Heart right ventricle (tissue), 16 donors: ENCODE measurements at regions not wholly inside any gene's neighbourhood (a gene's known extent, or its start where the extent isn't known, plus 50 kb on each side); places are given as distances from the start of the nearest gene placed in this dataset.

Source experiments
- ATAC-seq, 8 donors: fragments of 200-7000 bp; cut with Tn5 transposase; one replicate each; pipeline ENCODE4 v1.9.1; 2020; ENCODE audit warnings: mild to moderate bottlenecking in 8 of 8, moderate library complexity in 8 of 8, moderate number of reproducible peaks in 1 of 8
- DNase-seq, 2 donors: peaks; one replicate each; pipeline ENCODE4 v3.0.0-alpha.2; 2020
- H3K27ac ChIP-seq, 10 donors: fragments of 200-600 bp; sonication (generic) in 2 of 10; one replicate each; pipeline versions ENCODE4 v1.5.0 to v1.8.0; 2020 to 2022; ENCODE audit warnings: mild to moderate bottlenecking in 3 of 10
- H3K27me3 ChIP-seq, 7 donors: fragments of 200-600 bp; one replicate each; pipeline ENCODE4 v1.8.0; 2021 to 2022; ENCODE audit warnings: mild to moderate bottlenecking in 2 of 7
- H3K36me3 ChIP-seq, 9 donors: fragments of 200-600 bp; sonication (generic) in 1 of 9; one replicate each; pipeline versions ENCODE4 v1.5.0 to v1.8.0; 2020 to 2022; ENCODE audit warnings: mild to moderate bottlenecking in 2 of 9
- H3K4me1 ChIP-seq, 9 donors: fragments of 200-600 bp; sonication (generic) in 1 of 9; one replicate each; pipeline versions ENCODE4 v1.5.0 to v1.8.0; 2020 to 2022; ENCODE audit warnings: mild to moderate bottlenecking in 4 of 9
- H3K4me3 ChIP-seq, 10 donors: fragments of 200-600 bp; sonication (generic) in 2 of 10; one replicate each; pipeline versions ENCODE4 v1.5.0 to v1.8.0; 2020 to 2022; ENCODE audit warnings: mild to moderate bottlenecking in 7 of 10, moderate library complexity in 2 of 10
- H3K9me3 ChIP-seq, 11 donors: fragments of 200-600 bp in 10 of 11; sonication (generic) in 2 of 11; one replicate each; pipeline versions ENCODE4 v1.5.0 to v1.8.0; 2013 to 2022; ENCODE audit warnings: mild to moderate bottlenecking in 2 of 11, control low read depth in 1 of 11, moderate library complexity in 1 of 11
- CTCF ChIP-seq, 9 donors: fragments of 200-600 bp; sonication (generic) in 2 of 9; IDR thresholded peaks; one replicate each; pipeline versions ENCODE4 v1.5.0 to v1.8.0; 2021 to 2022; ENCODE audit warnings: antibody characterized with exemption in 9 of 9, mild to moderate bottlenecking in 5 of 9, moderate library complexity in 1 of 9
- WGBS, 2 donors: extraction: QIAGEN DNeasy Blood & Tissue Kit; methylation state at CpG; one replicate each; pipeline ENCODE4 v1.1.7; 2013; ENCODE audit warnings: inconsistent platforms in 1 of 2; 5-methylcytosine and 5-hydroxymethylcytosine counted together
- intact Hi-C, 10 donors: fragments of 100-400 bp; cut with DNase I; formaldehyde crosslinking; loops; one replicate each; pipeline versions ENCODE4 v1.11.1 to v1.14.2; 2022
- donor health status: Arrhythmogenic right ventricular cardiomyopathy.
- donor health status: ischemic (EF 13 %, LVEDD 7.1; RV severe dilation, severe dysfunction).
- donor health status: healthy with polysubstance abuse.
- donor health status: DM: no; HTN: yes; CAD: no.
- donor health status: DM: no; HTN: no; CAD: no.
- donor health status: ischemic (EF 25% LVEDD 6.9; RV normal size, moderate dysfunction).
- donor health status: ischemic (EF 25% LVEDD 5.7; RV mildly dilated, moderate dysfunction).
- donor health status: healthy.
- donor health status: DM: yes; HTN: yes; CAD: no.
- donor health status: Ischemic cardiomyopathy.
- donor health status: ischemic (EF 35%, LVEDD 5.7; RV mildly dilated, moderate dysfunction).
- donor health status: nonischemic (EF 11% LVEDD 7.7; RV severe dilation, severe dysfunction).
- donor health status: DM: yes; HTN: yes; CAD: no.
- donor health status: PGD.
- donor health status: ischemic (EF 29% LVEDD 5.4; RV normal size, mild dysfunction).
- donor health status: nonischemic (EF 23%, LVEDD 6.1; RV moderate dilation, normal function).

- TF ChIP-seq CTCF (IDR thresholded peaks at IDR 0.05) = no peak
- intact Hi-C loops = no loop called here
- Histone ChIP-seq H3K27me3 (no peaks in the 10 kb centered on the region), H3K36me3 (no peaks in the 10 kb centered on the region), H3K9me3 (no peaks in the 10 kb centered on the region), H3K4me3 (no peak overlapping the region), H3K27ac (no peak overlapping the region), H3K4me1 (peaks cover 0 to under 1% (median 0%) of the 10 kb centered on the region in 9 donors)
- no peak for ATAC-seq
- WGBS, 2 donors = 94 to 96% methylated on average over 8 of the region's 8 CpGs
- no peak for DNase-seq
Observed at GRCh38 chr6:131362696-131363095, 210.3 kb upstream of the ARG1 start.

DNA sequence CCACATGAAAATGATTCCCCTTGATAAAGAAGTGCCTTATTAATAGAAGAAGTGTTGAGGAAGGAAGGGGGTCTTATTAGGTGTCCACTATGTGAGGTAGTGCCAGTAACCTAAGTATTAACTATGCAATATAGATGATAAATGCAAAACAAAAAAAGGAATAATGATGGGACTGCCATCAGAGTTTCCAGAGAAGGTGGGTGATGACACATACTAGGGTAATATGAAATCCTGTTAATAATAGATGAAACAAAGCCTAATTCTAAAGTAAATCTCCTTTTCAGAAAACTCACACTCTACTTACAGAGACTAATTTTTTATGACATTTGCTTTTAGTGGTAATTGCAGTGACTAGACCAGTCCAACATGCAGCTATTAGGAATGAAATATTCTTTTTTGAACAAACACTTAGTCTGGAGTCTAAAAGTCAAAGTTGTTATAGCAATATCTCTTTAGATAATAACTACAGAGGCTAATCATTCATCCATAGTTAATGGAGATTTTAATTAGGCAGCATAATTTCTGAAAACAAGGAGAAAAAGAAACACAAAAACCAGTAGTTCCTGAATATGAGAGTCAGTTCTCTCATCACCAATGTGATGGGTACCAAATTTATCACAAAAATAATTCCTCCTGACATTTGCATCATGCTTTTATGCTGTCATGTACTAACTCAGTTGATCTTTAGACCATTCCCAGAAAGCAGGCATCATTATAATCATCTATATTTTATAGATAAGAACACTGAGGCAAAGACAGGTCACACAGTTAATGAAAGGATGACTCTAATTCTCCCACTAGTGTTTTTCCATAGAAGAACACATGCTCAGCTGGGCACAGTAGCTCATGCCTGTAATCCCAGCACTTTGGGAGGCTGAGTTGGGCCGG lies 208.8 kb upstream of the ARG1 start:
- no peaks in the 10 kb centered on the region for H3K27me3 ChIP-seq
- no peaks in the 10 kb centered on the region for H3K36me3 ChIP-seq
- no peak for TF ChIP-seq CTCF (IDR thresholded peaks at IDR 0.05)
- DNase-seq (no peak), ATAC-seq (no peak)
- no peak overlapping the region for H3K27ac ChIP-seq
- intact Hi-C loops = no loop called here
- no peak overlapping the region for H3K4me3 ChIP-seq
- 83 to 90% methylated on average over 1 of the region's 1 CpG for WGBS, 2 donors
- H3K9me3 ChIP-seq = no peaks in the 10 kb centered on the region
- H3K4me1 ChIP-seq = peaks cover 0 to 14% (median 5%) of the 10 kb centered on the region in 9 donors

- no peak overlapping the region for H3K4me3 ChIP-seq
- intact Hi-C loops = no loop called here
- no peaks in the 10 kb centered on the region for H3K27me3 ChIP-seq
- TF ChIP-seq CTCF (IDR thresholded peaks at IDR 0.05) = no peak
- H3K36me3 ChIP-seq = no peaks in the 10 kb centered on the region
- peaks cover 0 to 16% (median 5%) of the 10 kb centered on the region in 9 donors for H3K4me1 ChIP-seq
- ATAC-seq (no peak), DNase-seq (no peak)
- peaks cover 0 to 7% (median 0%) of the 10 kb centered on the region in 11 donors for H3K9me3 ChIP-seq
- 63 to 75% methylated on average over 2 of the region's 2 CpGs for WGBS, 2 donors
- no peak overlapping the region for H3K27ac ChIP-seq
Observed at GRCh38 chr6:131366223-131366622, 206.8 kb upstream of the ARG1 start.

DNA sequence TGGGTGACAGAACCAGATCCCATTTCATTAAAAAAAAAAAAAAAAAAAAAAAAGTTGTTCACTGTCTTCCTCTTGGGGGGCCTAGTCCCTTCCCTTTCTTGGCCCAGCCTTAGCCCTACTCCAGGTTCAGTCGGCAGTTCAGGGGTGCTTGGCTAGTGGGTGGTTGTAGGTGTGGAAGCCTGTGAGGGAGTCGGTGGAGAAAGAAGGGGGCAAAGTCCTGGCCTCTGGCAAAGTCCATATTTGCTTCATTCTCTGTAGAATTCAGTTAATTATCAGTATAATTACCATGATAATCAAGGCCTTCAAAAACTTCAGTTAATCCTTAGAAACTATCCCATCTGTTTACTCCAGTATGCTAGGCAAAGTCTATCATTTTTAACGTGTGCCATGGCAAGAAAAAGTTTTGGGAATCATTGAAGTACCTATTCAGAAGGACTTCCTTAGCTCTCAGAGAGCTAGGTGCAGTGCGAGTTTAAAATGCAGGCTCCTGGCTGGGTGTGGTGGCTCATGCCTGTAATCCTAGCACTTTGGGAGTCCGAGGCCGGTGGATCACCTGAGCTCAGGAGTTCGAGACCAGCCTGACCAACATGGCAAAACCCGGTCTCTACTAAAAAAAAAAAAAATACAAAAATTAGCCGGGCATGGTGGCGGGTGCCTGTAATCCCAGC lies 205.7 kb upstream of the ARG1 start:
- DNase-seq (no peak), ATAC-seq (no peak)
- no peak for TF ChIP-seq CTCF (IDR thresholded peaks at IDR 0.05)
- Histone ChIP-seq H3K27ac (no peak overlapping the region), H3K27me3 (no peaks in the 10 kb centered on the region), H3K4me1 (peaks cover 0 to 16% (median 5%) of the 10 kb centered on the region in 9 donors), H3K4me3 (no peak overlapping the region), H3K36me3 (no peaks in the 10 kb centered on the region), H3K9me3 (peaks cover 0 to 7% (median 0%) of the 10 kb centered on the region in 11 donors)
- intact Hi-C loops = no loop called here
- WGBS, 2 donors = 92 to 95% methylated on average over 10 of the region's 10 CpGs
